ENCODE measurements at regions not wholly inside any gene's neighbourhood (a gene's known extent, or its start where the extent isn't known, plus 50 kb on each side); places are given as distances from the start of the nearest gene placed in this dataset.

DNA sequence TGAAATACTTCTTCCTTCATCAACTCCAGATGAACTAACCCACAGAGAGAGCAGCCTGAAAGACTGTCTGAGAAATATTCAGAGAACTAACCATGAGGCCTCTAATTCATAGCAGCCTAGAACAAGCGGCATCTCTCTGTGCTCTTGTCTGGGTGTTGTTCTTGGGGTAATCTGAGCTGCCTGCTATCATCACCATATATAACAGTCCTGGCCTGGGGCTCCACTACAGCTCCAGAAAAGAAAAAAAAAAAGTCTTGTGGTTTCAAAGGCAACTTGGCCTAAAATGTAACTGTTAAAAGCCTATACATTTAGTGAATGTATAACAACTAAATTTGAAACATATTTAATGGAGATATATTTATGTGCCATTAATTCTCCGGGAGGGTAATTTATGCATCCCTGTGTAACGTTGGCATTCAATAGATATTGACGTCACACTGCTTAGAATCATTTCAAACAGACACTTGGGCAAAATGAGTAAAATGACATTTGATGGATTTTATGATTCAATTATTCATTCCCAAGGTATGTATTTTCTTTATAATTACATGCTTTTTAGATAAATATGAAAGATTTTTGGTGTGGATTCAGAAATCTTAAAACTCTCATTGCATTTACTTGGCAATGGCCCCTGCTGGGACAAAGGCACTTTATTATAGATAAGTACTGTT, 294.3 kb downstream of the HRH4 start:
- TF ChIP-seq, protein P1, sequence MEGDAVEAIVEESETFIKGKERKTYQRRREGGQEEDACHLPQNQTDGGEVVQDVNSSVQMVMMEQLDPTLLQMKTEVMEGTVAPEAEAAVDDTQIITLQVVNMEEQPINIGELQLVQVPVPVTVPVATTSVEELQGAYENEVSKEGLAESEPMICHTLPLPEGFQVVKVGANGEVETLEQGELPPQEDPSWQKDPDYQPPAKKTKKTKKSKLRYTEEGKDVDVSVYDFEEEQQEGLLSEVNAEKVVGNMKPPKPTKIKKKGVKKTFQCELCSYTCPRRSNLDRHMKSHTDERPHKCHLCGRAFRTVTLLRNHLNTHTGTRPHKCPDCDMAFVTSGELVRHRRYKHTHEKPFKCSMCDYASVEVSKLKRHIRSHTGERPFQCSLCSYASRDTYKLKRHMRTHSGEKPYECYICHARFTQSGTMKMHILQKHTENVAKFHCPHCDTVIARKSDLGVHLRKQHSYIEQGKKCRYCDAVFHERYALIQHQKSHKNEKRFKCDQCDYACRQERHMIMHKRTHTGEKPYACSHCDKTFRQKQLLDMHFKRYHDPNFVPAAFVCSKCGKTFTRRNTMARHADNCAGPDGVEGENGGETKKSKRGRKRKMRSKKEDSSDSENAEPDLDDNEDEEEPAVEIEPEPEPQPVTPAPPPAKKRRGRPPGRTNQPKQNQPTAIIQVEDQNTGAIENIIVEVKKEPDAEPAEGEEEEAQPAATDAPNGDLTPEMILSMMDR (conservative IDR thresholded peaks at IDR 0.05) = no peak
- no peak for TF ChIP-seq ZFX (IDR thresholded peaks at IDR 0.05)
